ENCODE measurements at regions not wholly inside any gene's neighbourhood (a gene's known extent, or its start where the extent isn't known, plus 50 kb on each side); places are given as distances from the start of the nearest gene placed in this dataset.

- TF ChIP-seq ZNF274 (IDR thresholded peaks at IDR 0.05; ENCODE audit: low read depth, low read length) (no peak), YY1 (IDR thresholded peaks at IDR 0.05; ENCODE audit: insufficient read depth, insufficient read length) (no peak)
These were observed 335.3 kb downstream of the IL20RB start for GRCh38 chr3:137293086-137293485.

Data from NT2/D1 (cell line).